Femur (tissue), 1 donor: ENCODE measurements at regions not wholly inside any gene's neighbourhood (a gene's known extent, or its start where the extent isn't known, plus 50 kb on each side); places are given as distances from the start of the nearest gene placed in this dataset.
"Not testable (repeated sequence)": the region's sequence is repeated elsewhere in the genome, so short reads cannot be mapped to it uniquely, and the experiment has no call there.

ENCODE experiments used
- DNase-seq: peaks from one replicate; pipeline ENCODE4 v3.0.0-alpha.2; 2017

DNA sequence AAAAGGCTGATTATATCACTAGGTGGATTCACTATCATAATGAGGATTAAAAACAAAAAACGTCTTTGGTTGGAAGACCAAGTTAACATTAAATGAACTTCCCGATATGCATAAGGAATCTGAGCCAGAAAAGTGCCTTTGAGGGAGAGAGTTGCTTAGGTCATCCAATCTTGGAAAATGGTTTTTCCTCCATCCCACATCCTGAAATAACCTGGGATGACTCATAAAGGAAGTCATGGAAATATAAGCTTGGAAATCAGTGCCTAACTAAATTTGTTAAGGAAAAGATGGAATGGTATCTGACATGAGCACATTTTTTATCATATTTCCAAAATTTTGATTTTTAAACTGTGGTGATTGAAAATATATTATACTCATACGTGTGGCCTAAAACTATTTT is 66.0 kb downstream of the KBTBD8 start:
- DNase-seq, result no peak

DNA sequence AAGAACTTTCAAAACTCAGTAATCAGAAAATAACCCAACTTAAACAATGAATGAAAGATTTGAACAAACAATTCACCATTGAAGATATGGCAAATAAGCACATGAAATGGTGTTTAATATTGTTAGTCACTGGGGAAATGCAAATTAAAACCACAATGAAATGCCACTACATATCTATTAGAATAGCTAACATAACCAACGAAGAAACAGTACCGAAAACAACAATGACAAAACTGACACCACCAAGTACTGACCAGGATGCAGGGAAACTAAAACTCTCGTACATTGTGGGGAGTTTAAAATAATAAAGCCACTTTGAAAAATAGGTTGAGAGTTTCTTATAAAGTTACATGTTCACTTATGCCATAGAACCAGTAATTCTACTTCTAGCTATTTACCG is 69.1 kb downstream of the KBTBD8 start:
- no peak for DNase-seq

DNA sequence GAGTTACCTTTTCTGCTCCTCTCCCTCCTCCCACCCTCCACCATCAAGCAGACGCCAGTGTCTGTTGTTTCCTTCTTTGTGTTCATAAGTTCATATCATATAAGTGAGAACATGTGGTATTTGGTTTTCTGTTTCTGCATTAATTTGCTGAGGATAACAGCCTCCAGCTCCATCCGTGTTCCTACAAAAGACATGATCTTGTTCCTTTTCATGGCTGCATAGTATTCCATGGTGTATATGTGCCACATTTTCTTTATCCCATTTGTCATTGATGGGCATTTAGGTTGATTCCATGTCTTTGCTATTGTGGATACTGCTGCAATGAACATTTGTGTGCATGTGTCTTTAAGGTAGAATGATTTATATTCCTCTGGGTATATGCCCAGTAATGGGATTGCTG is 74.5 kb downstream of the KBTBD8 start:
- not testable (repeated sequence) for DNase-seq

DNA sequence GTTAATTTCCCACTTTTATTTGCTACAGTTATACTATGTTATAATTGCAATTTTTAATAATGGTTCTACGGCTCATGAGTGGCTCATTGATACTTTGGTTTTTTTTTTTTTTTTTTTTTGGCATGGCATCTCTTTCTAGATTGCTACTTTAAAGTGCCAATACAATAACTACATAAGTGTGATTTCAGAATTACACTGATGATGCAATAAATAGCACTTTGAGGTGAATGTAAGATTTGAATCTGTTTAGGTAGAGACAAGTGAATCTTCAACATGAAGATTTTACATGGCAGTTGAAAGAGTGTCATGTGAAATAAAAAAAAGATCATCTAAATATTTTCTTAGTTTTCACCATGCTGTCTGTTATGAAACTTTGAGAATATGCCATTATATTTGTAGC is 75.7 kb downstream of the KBTBD8 start:
- no peak for DNase-seq

DNA sequence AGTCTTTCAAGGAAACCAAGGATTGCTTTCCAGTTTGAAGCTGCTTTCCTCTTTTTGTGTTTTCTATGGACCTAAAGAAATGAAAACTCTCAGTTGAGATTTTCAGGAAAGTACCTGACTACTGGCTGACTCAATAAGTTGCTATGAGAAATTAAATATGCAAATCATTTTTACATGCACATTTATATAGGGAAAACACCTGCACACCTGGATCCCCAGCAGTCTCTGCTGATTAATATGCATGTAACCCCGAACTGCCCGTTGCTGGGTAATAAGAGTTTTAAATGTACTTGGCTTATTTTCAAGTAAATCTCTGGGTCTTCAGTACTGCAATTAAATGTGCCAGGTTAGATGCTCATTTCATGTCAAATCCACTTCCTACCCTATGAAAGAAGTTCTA is 77.2 kb downstream of the KBTBD8 start:
- no peak for DNase-seq

DNA sequence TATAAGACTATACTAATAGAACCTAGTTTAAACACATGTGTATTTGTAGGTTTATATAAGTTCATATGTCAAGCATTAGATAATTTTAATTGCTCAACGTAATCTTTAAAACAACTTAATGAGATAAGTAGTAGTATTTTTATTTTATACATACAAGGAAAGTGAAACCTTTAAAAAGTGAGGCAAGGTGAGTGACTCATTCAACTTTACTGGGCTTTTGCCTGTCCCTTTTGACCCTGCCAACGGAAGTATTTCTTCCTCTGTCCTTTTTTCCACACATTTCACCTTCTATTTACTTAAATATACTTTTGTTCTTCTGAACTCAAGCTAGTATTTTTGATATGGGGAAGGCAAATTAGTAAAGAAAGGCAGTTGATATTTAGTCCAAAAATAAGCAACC is 78.5 kb downstream of the KBTBD8 start:
- DNase-seq, result no peak

DNA sequence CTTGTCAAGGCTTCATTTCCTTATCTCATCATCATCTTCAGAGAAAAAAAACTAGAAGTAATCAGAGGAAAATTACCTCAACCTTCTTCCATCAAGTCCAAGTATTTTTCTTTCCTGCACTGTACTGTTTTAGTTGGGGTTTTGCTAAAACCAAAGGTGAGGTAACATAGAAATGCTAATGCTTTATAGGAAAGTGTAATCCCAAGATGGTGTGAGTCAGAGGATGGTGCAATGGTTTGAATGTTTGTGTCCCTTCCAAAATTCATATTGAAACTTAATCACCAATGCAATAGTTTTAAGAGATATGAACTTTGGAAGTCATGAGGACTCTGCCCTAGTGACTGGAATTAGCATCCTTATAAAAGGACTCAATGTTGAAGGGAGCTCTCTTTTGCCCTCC is 79.5 kb downstream of the KBTBD8 start:
- DNase-seq, result no peak

DNA sequence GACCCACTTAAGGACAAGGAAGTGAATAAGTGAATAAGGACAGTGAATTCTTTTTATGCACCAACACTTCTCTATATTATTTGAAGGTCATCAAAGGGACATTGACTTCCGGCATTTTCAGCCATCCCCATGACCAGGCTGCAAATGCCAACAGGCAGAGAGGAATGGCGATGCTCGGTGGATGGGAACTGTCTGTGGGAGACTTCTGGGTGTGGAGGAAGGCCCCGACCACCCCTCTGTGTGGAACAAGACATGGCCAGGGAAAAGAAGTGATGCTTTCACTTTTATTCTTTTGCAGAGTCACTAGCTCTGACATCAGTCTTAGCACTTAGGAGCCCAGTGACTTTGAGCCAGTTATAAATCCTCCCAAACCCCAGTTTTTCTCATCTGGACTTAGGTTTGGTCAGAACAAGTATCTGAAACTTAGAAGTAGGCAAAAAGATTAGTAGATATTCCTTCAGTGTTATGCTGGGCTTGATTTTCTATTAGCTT is 84.5 kb downstream of the KBTBD8 start:
- no peak for DNase-seq

DNA sequence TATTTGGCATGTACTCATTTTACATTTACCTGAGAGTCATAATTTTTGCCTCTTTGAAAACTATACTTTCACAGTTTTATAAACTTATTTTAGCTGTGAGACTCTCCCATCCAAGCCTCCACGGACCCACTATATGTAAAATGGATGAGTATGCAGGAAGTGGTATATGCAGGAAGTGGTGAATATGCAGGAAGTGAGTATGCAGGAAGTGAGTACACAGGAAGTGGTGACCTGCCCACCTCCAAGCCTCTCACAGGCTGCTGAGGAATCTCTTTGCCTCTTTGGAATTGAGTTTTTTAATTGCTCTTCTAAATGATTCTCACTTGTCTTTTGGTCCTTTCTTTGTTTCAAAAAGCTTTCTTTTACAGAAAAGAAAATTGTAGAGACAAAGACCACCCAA is 85.2 kb downstream of the KBTBD8 start:
- DNase-seq, result no peak

DNA sequence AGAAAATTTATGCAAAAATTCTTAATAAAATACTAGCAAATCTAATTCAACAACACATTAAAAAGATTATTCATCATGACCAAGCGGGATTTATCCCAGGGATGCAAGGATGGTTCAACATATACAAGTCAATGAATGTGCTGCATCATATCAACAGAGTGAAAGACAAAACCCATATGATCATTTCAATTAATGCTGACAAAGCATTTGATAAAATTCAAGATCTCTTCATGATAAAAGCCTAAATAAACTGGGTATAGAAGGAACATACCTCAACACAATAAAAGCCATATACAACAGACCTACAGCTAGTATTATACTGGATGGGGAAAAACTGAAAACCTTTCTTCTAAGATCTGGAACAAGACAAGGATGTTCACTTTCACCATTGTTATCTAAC is 89.7 kb downstream of the KBTBD8 start:
- DNase-seq, result no peak

DNA sequence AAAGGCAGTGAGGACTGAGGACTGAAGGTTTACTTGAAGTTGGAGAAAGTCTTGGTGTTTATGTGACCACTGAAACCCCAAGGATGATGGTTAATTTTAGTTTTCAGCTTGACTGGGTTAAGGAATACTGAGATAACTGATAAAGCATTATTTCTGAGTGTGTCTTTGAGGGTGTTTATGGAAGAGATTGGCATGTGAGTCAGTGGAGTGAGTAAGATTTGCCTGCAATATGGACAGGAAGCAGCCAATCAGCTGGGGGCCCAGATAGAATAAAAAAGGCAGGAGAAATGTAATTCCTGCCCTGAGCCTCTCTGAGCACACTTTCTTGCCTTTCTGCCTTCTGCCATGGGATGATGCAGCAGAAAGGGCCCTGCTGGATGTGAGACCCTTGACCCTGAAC is 92.4 kb downstream of the KBTBD8 start:
- DNase-seq, result no peak

DNA sequence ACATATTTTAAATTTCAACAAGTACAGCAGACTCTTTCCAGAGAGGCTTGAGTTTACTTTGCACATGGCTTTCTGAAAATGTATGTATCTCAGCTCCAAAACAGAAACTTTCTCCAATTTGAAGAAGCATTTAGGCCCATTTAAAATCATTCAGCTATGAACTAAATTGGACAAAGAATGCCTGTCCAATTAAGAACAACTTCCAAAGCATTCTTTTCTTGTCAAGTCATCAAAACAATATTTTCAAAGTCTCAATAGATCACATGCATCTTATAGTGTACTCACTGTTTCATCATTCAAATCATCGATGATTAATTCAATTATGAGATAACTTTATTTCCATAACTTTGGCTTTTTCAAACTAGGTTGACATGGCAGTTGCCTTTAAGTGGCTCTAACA is 95.2 kb downstream of the KBTBD8 start:
- no peak for DNase-seq

DNA sequence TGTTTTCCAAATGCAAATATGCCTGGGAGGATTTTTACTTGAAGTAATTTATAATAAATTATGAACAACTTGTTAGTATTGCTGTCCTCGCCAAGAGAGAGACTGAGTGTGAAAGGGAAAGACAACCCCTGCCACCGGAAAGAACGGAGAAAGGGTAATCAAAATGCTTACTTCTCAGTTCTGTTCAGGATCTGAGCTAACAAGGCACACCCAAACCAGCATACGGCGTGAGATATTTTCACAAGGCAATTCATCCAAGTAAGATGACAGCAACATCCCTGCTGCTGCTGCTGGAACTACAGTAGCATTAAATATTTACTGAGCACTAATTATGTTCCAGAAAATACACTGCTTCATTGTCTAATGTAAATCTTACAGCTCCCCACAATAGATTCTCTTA is 96.1 kb downstream of the KBTBD8 start:
- DNase-seq, result no peak

DNA sequence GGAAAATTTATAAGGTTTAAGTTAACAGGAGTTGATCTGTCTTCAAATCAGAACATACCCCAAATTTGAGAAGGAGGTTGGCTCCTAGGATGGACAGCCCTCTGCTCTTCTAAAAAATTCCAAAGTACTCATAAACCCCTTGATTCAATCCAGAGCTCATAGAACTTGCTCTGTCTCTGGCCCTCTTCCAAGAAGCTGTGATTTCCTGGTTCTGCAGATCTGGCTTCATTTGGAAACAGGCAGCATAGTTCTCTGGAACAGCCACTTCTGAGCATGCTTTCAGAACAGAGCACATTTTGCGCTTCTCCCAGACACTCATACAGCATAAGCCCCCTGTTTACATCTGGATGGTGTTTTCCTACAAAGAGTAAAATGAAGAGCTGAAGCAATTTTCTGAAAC is 96.7 kb downstream of the KBTBD8 start:
- DNase-seq, result peak; percentile 18

DNA sequence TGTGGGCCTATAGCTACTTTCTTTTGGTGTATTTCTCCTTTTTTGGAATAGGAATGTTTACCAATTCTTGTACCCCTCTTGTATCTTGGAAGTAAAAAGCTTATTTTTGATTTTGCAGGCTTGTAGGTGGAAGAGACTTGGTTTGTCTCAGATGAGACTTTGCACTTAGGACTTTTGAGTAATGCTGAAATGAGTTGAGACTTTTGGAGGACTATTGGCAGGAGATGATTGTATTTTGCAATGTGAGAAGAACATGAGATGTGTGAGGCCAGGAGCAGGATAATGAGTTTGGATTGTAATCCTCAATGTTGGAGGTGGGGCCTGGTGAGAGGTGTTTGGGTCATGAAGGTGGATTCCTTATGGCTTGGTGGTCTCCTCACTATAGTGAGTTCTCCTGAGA is 106.3 kb downstream of the KBTBD8 start:
- no peak for DNase-seq

DNA sequence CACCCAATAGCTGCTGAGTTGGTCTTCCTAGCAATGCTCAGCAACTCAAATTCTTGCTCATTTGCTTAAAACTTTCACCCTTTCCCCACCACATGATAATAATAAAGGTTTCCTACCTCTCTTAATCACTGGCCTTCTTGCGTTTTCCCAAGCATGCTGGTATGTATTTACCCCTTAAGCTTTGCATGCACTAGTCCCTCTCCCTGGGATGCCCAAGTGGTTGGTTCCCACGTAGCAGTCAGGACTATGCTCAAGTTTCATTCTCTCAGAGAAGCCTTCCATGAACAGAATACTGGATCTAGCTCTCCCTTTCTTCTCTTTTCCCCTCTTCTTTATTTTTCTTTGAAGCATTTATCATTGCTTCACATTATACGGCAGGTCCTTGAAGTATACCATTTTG is 108.8 kb downstream of the KBTBD8 start:
- DNase-seq, result no peak

DNA sequence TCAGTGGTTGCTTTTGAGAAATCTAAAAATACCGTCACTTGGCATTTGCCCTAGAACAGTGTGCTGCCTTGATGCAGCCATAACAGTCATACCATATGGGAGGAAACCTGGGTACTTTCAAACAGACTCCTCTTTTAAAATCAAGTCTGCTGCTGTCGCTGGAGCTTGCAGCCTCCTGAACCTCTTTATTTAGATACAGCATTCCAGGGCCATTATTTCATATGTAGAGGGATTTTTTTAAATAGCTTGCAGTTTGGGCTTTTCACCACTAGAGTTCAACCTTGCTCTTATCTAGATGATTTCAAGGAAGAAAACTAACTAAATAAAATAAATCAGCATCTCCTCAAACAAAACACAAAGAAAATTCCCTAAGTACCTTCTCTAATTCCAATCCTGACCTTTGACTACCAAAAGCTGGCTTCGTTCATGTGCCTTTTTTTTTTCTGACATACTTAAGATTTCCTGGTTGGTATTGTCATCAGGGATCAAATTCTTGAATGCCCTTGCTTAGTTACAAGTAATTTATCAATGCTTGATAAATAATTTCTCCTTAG is 111.6 kb downstream of the KBTBD8 start:
- DNase-seq, result no peak

DNA sequence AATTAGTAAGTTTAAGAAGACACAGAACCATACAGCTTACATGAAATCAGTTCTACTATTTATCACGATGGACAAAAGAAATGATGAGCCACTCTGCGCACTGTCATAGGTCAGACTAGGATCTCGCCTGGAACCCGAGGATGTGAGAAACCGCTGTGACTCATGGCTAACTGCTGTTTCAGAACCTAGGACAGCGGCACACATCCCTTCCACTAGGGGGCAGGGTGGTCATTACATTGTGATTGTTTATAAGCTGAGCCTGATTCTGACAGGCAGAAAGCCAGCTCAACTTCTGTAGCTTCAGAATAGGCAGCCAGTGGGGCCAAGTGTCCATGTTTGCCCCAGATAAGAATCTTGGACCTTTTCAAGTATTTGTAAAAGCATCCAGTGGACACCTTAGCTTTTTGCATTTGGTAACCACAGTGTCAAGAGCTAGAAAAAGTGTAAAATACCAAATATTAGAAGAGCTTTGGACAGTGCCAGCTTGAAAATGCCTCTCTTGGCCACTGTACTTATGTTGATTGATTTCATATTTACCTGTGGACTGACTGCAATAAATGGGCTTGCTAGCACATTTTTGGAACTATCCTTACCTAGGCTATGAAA is 115.8 kb downstream of the KBTBD8 start:
- DNase-seq, result peak; percentile 88

DNA sequence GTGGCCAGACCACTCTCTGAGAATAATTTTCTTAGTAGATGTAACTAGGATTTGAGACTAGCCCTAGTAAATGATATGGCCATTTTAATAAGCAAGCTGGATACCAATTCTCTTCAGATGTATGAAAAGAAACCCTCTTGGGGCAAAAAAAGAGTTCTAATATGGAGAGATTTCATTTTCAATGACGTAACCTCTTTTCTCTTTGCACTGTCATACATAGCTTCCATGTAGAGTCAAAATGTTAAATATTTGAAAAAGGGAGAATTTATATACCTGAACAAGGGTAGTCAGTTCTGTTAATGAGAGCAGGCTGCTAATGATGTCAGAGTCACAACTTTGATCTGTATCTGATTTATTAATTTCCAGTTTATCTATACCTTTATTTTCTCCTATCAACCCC is 120.0 kb downstream of the KBTBD8 start:
- no peak for DNase-seq

DNA sequence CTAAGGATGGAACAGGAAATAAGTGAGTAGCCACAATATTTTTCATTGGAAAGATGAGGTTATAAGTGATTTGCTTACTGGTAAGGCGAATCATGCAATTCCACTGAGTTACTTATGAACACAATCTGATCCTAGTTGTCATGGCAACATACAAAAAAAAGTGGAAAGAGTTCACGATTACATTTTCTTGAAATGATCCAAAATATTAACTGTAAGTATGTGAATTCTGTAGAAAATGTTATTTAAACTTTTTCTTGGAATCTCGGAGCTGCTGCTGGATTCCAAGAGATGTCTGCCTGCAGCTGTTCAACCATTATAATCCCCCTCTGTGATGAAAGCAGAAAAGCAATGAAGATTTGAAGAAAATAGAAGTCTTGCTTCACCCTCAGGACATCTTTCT is 120.5 kb downstream of the KBTBD8 start:
- DNase-seq, result no peak

DNA sequence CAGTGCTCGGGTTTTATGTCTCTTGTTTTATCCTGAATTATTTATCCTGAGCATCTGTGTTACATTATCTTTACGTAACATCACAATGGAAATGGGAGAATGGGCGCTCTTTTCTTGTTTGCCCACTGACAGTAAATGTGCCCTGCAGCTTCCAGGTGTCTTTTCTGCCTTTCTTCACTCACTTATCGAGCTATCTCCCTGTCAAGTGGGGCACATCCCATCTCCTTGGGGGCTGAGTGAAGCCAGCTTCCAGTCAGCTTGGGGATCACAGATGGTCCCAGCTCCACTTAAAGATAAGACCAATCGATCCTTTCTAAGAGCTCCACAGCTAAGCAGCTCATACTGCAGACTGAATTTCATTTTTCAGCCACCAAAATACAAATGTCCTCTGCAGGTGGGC is 125.8 kb downstream of the KBTBD8 start:
- no peak for DNase-seq

DNA sequence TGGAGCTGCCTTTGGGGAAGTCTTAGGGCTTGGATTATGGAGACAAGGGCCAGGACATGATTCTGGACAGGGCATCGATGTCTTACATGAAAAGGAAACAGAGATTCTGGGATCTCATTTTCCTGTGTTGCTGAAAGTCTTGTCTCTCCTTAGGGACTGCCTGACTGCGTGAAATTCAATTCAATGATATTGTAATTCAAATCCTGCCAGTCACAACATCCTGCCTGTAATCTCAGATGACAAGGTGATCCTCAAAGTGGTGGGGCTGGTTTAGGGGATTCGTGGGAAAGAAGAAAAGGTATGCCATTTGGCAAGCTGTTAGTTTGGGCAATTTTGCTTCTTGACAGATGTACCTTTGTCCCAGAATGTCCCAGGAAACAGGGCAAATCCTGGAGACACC is 129.1 kb downstream of the KBTBD8 start:
- DNase-seq, result no peak

DNA sequence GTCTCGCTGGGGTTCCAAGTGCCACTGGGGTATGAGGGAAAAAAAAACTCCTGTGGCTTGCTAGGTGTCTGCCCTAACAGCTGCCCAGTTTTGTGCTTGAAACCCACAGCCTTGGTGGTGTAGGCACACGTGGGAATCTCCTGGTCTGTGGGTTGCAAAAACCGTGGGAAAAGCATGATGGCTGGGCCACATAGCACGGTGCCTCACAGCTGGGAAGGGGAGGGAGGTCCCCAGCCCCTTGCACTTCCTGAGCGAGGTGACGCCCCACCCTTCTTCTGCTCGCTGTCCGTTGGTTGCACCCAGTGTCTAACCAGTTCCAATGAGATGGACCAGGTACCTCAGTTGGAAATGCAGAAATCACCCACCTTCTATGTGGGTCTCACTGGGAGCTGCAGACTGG is 144.3 kb downstream of the KBTBD8 start:
- DNase-seq, result no peak

DNA sequence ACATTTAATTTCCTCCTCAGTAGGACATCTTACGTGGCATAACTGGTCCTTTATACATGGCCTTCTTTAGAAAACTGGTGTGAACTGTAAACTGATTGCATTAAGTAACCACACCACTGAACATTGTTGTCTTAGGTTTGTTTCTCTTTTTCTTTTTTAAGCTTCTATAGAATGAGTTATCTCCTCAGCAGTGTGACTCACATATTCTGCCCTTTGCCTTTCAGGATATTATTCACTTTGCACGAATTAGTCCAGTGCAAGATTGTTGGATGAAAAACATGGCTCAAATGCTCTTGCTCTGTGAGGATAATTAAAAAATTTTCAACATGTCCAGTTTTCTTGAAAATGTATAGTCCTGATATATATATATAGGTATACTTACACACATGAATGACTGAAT is 147.6 kb downstream of the KBTBD8 start:
- no peak for DNase-seq

DNA sequence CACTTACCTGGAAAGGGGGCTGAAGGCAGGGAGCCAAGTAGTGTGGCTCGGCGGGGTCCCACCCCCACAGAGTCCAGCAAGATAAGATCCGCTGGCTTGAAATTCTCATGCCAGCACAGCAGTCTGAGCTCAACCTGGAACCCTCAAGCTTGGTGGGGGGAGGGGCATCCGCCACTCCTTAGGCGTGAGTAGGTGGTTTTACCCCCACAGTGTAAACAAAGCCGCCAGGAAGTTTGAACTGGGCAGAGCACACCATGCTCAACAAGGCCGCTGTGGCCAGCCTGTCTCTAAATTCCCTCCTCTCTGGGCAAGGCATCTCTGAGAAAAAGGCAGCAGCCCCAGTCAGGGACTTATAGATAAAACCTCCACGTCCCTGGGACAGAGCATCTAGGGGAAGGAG is 156.3 kb downstream of the KBTBD8 start:
- DNase-seq, result no peak
